ENCODE measurements at regions not wholly inside any gene's neighbourhood (a gene's known extent, or its start where the extent isn't known, plus 50 kb on each side); places are given as distances from the start of the nearest gene placed in this dataset.

GRCh38 chr2:6314218-6314960, 551.3 kb downstream of the CMPK2 start:
- no peak for FAIRE-seq
- no peak for TF ChIP-seq POLR2A (IDR thresholded peaks at IDR 0.05; ENCODE audit: low read depth, low read length)
- no peak for DNase-seq (ENCODE audit: insufficient read length, low spot score)

- FAIRE-seq (no peak), DNase-seq (ENCODE audit: insufficient read length, low spot score) (no peak)
- no peak for TF ChIP-seq POLR2A (IDR thresholded peaks at IDR 0.05; ENCODE audit: low read depth, low read length)
Observed at GRCh38 chr2:6325616-6326015, 540.1 kb downstream of the CMPK2 start.

- FAIRE-seq (no peak), DNase-seq (ENCODE audit: insufficient read length, low spot score) (no peak)
- TF ChIP-seq POLR2A (IDR thresholded peaks at IDR 0.05; ENCODE audit: low read depth, low read length) = no peak
Observed at GRCh38 chr2:6326958-6327357, 538.7 kb downstream of the CMPK2 start.

GRCh38 chr2:6336752-6337471, 528.8 kb downstream of the CMPK2 start:
- TF ChIP-seq POLR2A (IDR thresholded peaks at IDR 0.05; ENCODE audit: low read depth, low read length) = no peak
- DNase-seq (ENCODE audit: insufficient read length, low spot score) (no peak), FAIRE-seq (no peak)

DNA sequence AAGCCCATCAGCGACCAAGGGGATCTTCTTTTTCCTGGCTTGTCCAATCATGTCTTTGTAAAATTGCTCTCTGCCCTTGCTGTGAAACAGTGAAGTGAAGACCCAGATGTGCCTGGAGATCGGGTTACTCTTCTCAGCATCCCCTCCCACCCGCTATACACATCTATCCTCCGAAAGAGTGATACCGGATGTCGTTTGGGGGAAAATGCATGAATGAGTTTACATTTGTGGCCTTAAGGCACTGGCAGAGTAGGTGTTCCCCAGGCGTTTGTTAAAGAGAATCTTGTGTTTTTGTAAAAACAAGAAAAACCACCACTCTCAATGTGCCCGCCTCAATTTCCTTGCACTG, 528.3 kb downstream of the CMPK2 start:
- FAIRE-seq = no peak
- DNase-seq (ENCODE audit: insufficient read length, low spot score) = no peak
- no peak for TF ChIP-seq POLR2A (IDR thresholded peaks at IDR 0.05; ENCODE audit: low read depth, low read length)

- DNase-seq (ENCODE audit: insufficient read length, low spot score) (no peak), FAIRE-seq (no peak)
- TF ChIP-seq POLR2A (IDR thresholded peaks at IDR 0.05; ENCODE audit: low read depth, low read length) = no peak
Observed at GRCh38 chr2:6341588-6342129, 524.0 kb downstream of the CMPK2 start.

DNA sequence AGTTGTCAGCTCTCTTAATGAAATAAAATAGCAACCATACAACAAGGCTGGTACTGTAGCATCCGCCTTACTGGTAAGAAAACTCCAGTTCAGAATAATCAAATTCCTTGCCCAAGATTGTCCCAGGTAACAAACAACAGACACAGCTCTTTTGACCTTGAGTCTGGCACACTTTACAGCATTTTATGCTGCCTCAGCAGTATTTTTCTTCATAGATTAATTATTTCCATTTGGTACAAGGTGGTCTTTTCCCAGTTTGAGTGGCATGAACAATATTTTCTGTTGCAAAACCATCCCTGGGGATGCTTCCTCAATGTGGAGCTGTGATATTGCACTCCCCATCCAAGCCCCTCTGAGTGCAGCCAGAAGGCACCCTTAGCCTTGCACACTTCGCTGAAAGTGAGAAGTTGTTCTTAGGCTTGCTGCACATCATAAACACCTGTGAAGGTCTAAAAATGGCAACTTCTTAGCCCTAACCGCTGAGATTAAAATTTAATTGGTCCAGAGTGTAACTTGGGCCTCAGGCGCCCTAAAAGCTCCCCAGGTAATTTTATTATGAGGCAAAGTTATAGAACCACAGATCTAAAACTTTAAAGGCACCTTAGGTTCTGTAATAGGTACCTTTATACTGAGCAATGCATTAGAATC, 523.3 kb downstream of the CMPK2 start:
- DNase-seq (ENCODE audit: insufficient read length, low spot score) = no peak
- TF ChIP-seq POLR2A (IDR thresholded peaks at IDR 0.05; ENCODE audit: low read depth, low read length) = no peak
- no peak for FAIRE-seq

- no peak for FAIRE-seq
- DNase-seq (ENCODE audit: insufficient read length, low spot score) = no peak
Observed at GRCh38 chr2:6343076-6343475, 522.6 kb downstream of the CMPK2 start.

GRCh38 chr2:6352247-6352646, 513.5 kb downstream of the CMPK2 start:
- DNase-seq (ENCODE audit: insufficient read length, low spot score) = no peak

More at GRCh38 chr2:6343076-6343475, 522.6 kb downstream of the CMPK2 start:
- no peak for TF ChIP-seq POLR2A (IDR thresholded peaks at IDR 0.05; ENCODE audit: low read depth, low read length)

GRCh38 chr2:6352906-6353515, 512.7 kb downstream of the CMPK2 start:
- DNase-seq (ENCODE audit: insufficient read length, low spot score) (peak; percentile 14), FAIRE-seq (no peak)
- no peak for TF ChIP-seq POLR2A (IDR thresholded peaks at IDR 0.05; ENCODE audit: low read depth, low read length)

More at GRCh38 chr2:6352247-6352646, 513.5 kb downstream of the CMPK2 start:
- TF ChIP-seq POLR2A (IDR thresholded peaks at IDR 0.05; ENCODE audit: low read depth, low read length) = no peak
- no peak for FAIRE-seq

DNA sequence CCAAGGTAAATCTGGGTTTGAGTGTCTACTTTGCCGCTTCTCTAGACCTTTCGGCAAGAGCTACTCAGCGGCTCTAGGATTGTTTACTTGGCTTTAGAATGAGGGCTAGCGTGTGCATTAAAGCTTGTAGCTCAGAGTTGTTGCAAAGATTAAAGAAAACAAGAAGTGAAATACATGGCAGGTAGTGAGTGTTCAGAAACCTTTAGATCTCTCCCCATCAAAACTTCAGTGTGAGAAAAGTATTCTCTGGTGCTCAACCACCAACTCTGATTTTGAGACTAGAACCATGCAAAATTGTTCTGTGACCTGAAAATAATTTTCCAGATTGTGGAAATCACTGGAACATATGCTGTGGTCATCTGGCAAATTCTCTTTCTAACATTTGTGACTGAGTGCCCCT, 512.0 kb downstream of the CMPK2 start:
- DNase-seq (ENCODE audit: insufficient read length, low spot score) (no peak), FAIRE-seq (no peak)
- no peak for TF ChIP-seq POLR2A (IDR thresholded peaks at IDR 0.05; ENCODE audit: low read depth, low read length)

GRCh38 chr2:6354546-6354945, 511.2 kb downstream of the CMPK2 start:
- DNase-seq (ENCODE audit: insufficient read length, low spot score) = no peak
- no peak for FAIRE-seq
- TF ChIP-seq POLR2A (IDR thresholded peaks at IDR 0.05; ENCODE audit: low read depth, low read length) = no peak

- no peak for DNase-seq (ENCODE audit: insufficient read length, low spot score)
- no peak for TF ChIP-seq POLR2A (IDR thresholded peaks at IDR 0.05; ENCODE audit: low read depth, low read length)
- no peak for FAIRE-seq
Observed at GRCh38 chr2:6355886-6356761, 509.6 kb downstream of the CMPK2 start.

All from H54 (cell line).